ENCODE measurements at regions not wholly inside any gene's neighbourhood (a gene's known extent, or its start where the extent isn't known, plus 50 kb on each side); places are given as distances from the start of the nearest gene placed in this dataset.

DNA sequence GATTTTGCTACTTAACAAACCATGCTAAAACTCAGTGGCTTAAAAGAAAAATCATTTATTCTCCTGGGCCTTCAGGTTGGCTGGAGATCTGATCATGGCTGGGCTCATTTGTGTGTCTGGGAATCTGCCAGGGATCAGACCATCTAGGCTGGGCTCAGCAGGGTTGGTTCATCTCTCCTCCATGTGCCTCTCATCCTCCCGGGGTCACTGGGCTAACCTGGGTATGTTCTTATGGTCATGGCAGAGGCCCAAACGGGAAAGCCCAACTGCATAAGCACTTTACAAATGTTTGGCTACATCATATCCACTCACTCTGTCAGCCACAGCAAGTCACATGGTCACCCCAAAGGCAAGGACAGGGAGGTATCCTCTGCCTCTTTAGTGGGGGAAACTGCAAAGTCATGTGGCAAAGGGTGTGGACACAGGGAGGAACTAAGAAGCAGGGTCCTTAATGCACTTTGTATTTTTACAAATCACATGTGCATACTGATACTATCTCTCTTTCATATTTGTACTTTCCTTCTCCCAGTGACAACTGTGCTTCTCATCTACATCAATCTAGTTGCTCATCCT, 231.4 kb downstream of the BUB3 start:
- Histone ChIP-seq H3K4me1 (no peaks in the 10 kb centered on the region), H3K4me3 (no peak overlapping the region), H3K27me3 (no peaks in the 10 kb centered on the region), H3K36me3 (no peaks in the 10 kb centered on the region), H3K9me3 (peaks cover 0 to 22% (median 10%) of the 10 kb centered on the region in 12 donors), H3K27ac (no peak overlapping the region)
- no peak for ATAC-seq
- no peak for DNase-seq
- 68 to 89% (median 78%) methylated on average over 2 of the region's 2 CpGs for WGBS, 4 donors
- TF ChIP-seq POLR2A (IDR thresholded peaks at IDR 0.05) (no peak), CTCF (IDR thresholded peaks at IDR 0.05) (no peak)
- intact Hi-C loops (cut with DNase I), result loop anchor here in 2 of 10 donors (10.0 kb wide), 2 partner anchors 251 to 261 kb away; partner anchors contain the start of gene HMX3 (in 1 of the 2)

GRCh38 chr10:123389520-123389919, 235.3 kb downstream of the BUB3 start:
- no peak overlapping the region for H3K4me3 ChIP-seq
- no peak for DNase-seq
- no peaks in the 10 kb centered on the region for H3K27me3 ChIP-seq
- no peak overlapping the region for H3K27ac ChIP-seq
- 81 to 86% (median 84%) methylated on average over 2 of the region's 2 CpGs for WGBS, 4 donors
- no peak for TF ChIP-seq CTCF (IDR thresholded peaks at IDR 0.05)
- TF ChIP-seq POLR2A (IDR thresholded peaks at IDR 0.05), result no peak
- H3K9me3 ChIP-seq, result peaks cover 0 to 22% (median 10%) of the 10 kb centered on the region in 12 donors
- H3K4me1 ChIP-seq, result no peaks in the 10 kb centered on the region
- no peak for ATAC-seq
- H3K36me3 ChIP-seq, result no peaks in the 10 kb centered on the region
- intact Hi-C loops (cut with DNase I), result loop anchor here in 2 of 10 donors (10.0 kb wide), 2 partner anchors 255 to 265 kb away; partner anchors contain the start of gene HMX3 (in 1 of the 2)

GRCh38 chr10:123390332-123390731, 236.1 kb downstream of the BUB3 start:
- WGBS, 4 donors, result 79 to 86% (median 85%) methylated on average over 4 of the region's 4 CpGs
- no peaks in the 10 kb centered on the region for H3K36me3 ChIP-seq
- H3K4me3 ChIP-seq, result no peak overlapping the region
- ATAC-seq, result no peak
- no peak overlapping the region for H3K27ac ChIP-seq
- no peaks in the 10 kb centered on the region for H3K4me1 ChIP-seq
- H3K27me3 ChIP-seq, result no peaks in the 10 kb centered on the region
- no peak for TF ChIP-seq POLR2A (IDR thresholded peaks at IDR 0.05)
- no peak for TF ChIP-seq CTCF (IDR thresholded peaks at IDR 0.05)
- no peak for DNase-seq
- H3K9me3 ChIP-seq, result peaks cover 0 to 14% (median 6%) of the 10 kb centered on the region in 12 donors
- intact Hi-C loops (cut with DNase I), result no loop called here

- Histone ChIP-seq H3K4me3 (no peak overlapping the region), H3K27ac (no peak overlapping the region), H3K36me3 (no peaks in the 10 kb centered on the region), H3K9me3 (peaks cover 0 to 9% (median under 1%) of the 10 kb centered on the region in 12 donors), H3K27me3 (no peaks in the 10 kb centered on the region), H3K4me1 (no peaks in the 10 kb centered on the region)
- TF ChIP-seq CTCF (IDR thresholded peaks at IDR 0.05), result no peak
- no peak for TF ChIP-seq POLR2A (IDR thresholded peaks at IDR 0.05)
- DNase-seq (no peak), ATAC-seq (no peak)
- intact Hi-C loops (cut with DNase I), result no loop called here
- 78 to 86% (median 82%) methylated on average over 9 of the region's 9 CpGs for WGBS, 4 donors
Measured at GRCh38 chr10:123390874-123391273, 236.7 kb downstream of the BUB3 start.
